Panc1 (cell line): ENCODE measurements at regions not wholly inside any gene's neighbourhood (a gene's known extent, or its start where the extent isn't known, plus 50 kb on each side); places are given as distances from the start of the nearest gene placed in this dataset.

Experiments
- CTCF ChIP-seq: fragments of 450-650 bp; IDR thresholded peaks from 2 replicates; pipeline ENCODE4 v1.5.1; 2017; ENCODE audit warnings: mild to moderate bottlenecking
- POLR2AphosphoS5 ChIP-seq: IDR thresholded peaks from 2 replicates; pipeline ENCODE4 v1.6.1; 2012; ENCODE audit warnings: mild to moderate bottlenecking, low read depth, low read length, moderate library complexity
- REST ChIP-seq, 2 experiments: IDR thresholded peaks; 2 replicates each; pipeline ENCODE4 v1.6.1; 2011 to 2012; ENCODE audit warnings: low read depth in 2 of 2, control low read depth in 1 of 2, low read length in 1 of 2, mild to moderate bottlenecking in 1 of 2, moderate library complexity in 1 of 2; ENCODE audit not compliant: insufficient read depth in 1 of 2
- TCF7L2 ChIP-seq: IDR thresholded peaks from 2 replicates; pipeline ENCODE4 v1.6.1; 2011; ENCODE audit warnings: mild to moderate bottlenecking, low read depth, low read length, inconsistent platforms

GRCh38 chr11:70867281-70868047, 384.9 kb downstream of the SHANK2 start:
- no peak for TF ChIP-seq CTCF
- no peak for TF ChIP-seq TCF7L2
- no peak for TF ChIP-seq REST (IDR thresholded peaks at IDR 0.05; ENCODE audit: insufficient read depth in 1 of 2, low read depth in 2 of 2, low read length in 1 of 2)
- no peak for TF ChIP-seq POLR2AphosphoS5
